Osteoblast (primary cell): ENCODE measurements at regions not wholly inside any gene's neighbourhood (a gene's known extent, or its start where the extent isn't known, plus 50 kb on each side); places are given as distances from the start of the nearest gene placed in this dataset.

ENCODE experiments used
- DNase-seq: peaks from one replicate; pipeline ENCODE4 v3.0.0; 2011; ENCODE audit warnings: low spot score, mixed read lengths; ENCODE audit not compliant: insufficient read length; ENCODE audit errors: missing footprints
- H2AFZ ChIP-seq: 2 replicates; pipeline ENCODE4 v1.6.0; 2011; ENCODE audit warnings: mild to moderate bottlenecking, low read length
- H3K27ac ChIP-seq: 2 replicates; pipeline ENCODE4 v1.5.1; 2011; ENCODE audit warnings: mild to moderate bottlenecking, low read depth, low read length, moderate library complexity
- H3K27me3 ChIP-seq: 2 replicates; pipeline ENCODE4 v1.6.0; 2012; ENCODE audit warnings: mild to moderate bottlenecking, control low read depth, inconsistent platforms, low read length, moderate library complexity; ENCODE audit not compliant: insufficient read depth
- H3K36me3 ChIP-seq: 2 replicates; pipeline ENCODE4 v1.5.1; 2011; ENCODE audit warnings: mild to moderate bottlenecking, low read length, control low read depth, moderate library complexity; ENCODE audit not compliant: insufficient read depth
- H3K4me1 ChIP-seq: 2 replicates; pipeline ENCODE4 v1.5.1; 2011; ENCODE audit warnings: mild to moderate bottlenecking, low read length, control low read depth, moderate library complexity; ENCODE audit not compliant: insufficient read depth
- H3K4me2 ChIP-seq: 2 replicates; pipeline ENCODE4 v1.6.0; 2011; ENCODE audit warnings: mild to moderate bottlenecking, low read length; ENCODE audit not compliant: insufficient read depth
- H3K4me3 ChIP-seq: fragments of 200-600 bp; sonication (generic); 3 replicates; pipeline ENCODE4 v1.5.1; 2012; ENCODE audit warnings: mild to moderate bottlenecking, low read length, inconsistent platforms; ENCODE audit not compliant: insufficient read depth
- H3K79me2 ChIP-seq: 2 replicates; pipeline ENCODE4 v1.6.0; 2012; ENCODE audit warnings: mild to moderate bottlenecking, low read length, control low read depth, inconsistent platforms; ENCODE audit not compliant: insufficient read depth
- H3K9me3 ChIP-seq: 2 replicates; pipeline ENCODE4 v1.5.1; 2011; ENCODE audit warnings: low read depth, low read length, control low read depth
- H4K20me1 ChIP-seq: 2 replicates; pipeline ENCODE4 v1.6.0; 2012; ENCODE audit warnings: mild to moderate bottlenecking, low read length, control low read depth; ENCODE audit not compliant: insufficient read depth
- TF ChIP-seq, protein P1 (sequence below): IDR thresholded peaks from 2 replicates; pipeline ENCODE4 v1.5.1; 2011; ENCODE audit warnings: mild to moderate bottlenecking, low read depth, low read length, moderate library complexity; ENCODE audit errors: extremely low read depth

DNA sequence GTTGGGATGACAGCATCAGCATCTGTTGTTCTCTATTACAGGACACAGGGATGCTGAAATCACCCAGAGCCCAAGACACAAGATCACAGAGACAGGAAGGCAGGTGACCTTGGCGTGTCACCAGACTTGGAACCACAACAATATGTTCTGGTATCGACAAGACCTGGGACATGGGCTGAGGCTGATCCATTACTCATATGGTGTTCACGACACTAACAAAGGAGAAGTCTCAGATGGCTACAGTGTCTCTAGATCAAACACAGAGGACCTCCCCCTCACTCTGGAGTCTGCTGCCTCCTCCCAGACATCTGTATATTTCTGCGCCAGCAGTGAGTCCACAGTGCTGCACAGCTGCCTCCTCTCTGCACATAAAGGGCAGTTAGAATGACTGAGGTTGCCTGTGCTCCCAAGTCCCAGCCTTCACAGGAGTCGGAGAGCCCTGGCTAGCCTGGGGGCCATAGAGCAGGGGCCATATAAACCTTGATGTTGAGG, 142.2 kb upstream of the PRSS58 start:
- peaks cover 9% of the 10 kb centered on the region for H3K27me3 ChIP-seq
- DNase-seq = no peak
- no peaks in the 10 kb centered on the region for H3K9me3 ChIP-seq

DNA sequence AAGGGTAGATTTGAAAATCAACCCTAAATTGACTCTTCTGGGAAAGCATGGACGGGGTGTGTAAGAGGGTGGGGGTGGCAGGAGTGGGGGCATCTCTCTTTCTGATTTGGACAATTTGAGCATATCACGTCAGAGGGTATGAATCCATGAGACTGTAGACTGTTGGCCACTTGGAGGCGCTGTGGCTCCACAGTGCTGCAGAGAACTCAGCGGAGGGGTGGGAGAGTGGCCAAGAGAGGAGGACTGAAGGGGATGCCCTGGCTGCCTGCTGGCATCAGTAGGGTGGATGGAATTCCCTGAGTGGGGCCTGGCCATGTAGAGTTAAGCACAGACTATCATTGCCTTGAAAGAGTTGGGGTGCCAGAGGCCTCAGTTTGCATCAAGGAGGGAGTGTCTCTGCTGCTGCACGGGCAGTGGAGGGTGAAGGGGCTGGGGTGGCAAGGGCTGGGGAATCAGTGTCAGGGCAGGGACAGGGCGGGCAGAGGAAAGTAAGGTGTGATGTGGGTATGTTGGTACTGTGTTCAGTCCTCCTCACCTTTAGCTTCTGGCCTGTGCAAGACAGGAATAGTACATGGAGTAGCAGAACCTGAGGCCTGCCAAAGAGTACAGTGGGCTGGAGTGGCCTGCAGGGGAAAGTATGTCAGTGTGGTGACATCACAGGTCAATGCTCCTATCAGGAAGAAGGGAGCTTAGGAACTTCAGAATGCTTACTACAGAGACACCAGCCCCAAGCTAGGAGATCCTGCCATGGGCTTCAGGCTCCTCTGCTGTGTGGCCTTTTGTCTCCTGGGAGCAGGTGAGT, 133.5 kb upstream of the PRSS58 start:
- H3K4me2 ChIP-seq = no peak overlapping the region
- no peaks in the 10 kb centered on the region for H3K4me1 ChIP-seq
- no peaks in the 10 kb centered on the region for H3K79me2 ChIP-seq
- no peaks in the 10 kb centered on the region for H3K36me3 ChIP-seq
- TF ChIP-seq, protein P1, sequence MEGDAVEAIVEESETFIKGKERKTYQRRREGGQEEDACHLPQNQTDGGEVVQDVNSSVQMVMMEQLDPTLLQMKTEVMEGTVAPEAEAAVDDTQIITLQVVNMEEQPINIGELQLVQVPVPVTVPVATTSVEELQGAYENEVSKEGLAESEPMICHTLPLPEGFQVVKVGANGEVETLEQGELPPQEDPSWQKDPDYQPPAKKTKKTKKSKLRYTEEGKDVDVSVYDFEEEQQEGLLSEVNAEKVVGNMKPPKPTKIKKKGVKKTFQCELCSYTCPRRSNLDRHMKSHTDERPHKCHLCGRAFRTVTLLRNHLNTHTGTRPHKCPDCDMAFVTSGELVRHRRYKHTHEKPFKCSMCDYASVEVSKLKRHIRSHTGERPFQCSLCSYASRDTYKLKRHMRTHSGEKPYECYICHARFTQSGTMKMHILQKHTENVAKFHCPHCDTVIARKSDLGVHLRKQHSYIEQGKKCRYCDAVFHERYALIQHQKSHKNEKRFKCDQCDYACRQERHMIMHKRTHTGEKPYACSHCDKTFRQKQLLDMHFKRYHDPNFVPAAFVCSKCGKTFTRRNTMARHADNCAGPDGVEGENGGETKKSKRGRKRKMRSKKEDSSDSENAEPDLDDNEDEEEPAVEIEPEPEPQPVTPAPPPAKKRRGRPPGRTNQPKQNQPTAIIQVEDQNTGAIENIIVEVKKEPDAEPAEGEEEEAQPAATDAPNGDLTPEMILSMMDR = peak; percentile 73
- no peak overlapping the region for H3K4me3 ChIP-seq
- H4K20me1 ChIP-seq = no peaks in the 10 kb centered on the region
- H3K9me3 ChIP-seq = no peaks in the 10 kb centered on the region
- no peak overlapping the region for H2AFZ ChIP-seq
- peak; percentile 75 for DNase-seq
- H3K27ac ChIP-seq = no peak overlapping the region
- H3K27me3 ChIP-seq = peaks cover under 1% of the 10 kb centered on the region

More for the DNA sequence above, 142.2 kb upstream of the PRSS58 start:
- TF ChIP-seq, protein P1 = no peak
- Histone ChIP-seq H3K27ac (no peak overlapping the region), H3K36me3 (no peaks in the 10 kb centered on the region), H2AFZ (no peak overlapping the region), H3K4me2 (no peak overlapping the region), H3K4me3 (no peak overlapping the region), H4K20me1 (no peaks in the 10 kb centered on the region), H3K4me1 (no peaks in the 10 kb centered on the region), H3K79me2 (no peaks in the 10 kb centered on the region)

DNA sequence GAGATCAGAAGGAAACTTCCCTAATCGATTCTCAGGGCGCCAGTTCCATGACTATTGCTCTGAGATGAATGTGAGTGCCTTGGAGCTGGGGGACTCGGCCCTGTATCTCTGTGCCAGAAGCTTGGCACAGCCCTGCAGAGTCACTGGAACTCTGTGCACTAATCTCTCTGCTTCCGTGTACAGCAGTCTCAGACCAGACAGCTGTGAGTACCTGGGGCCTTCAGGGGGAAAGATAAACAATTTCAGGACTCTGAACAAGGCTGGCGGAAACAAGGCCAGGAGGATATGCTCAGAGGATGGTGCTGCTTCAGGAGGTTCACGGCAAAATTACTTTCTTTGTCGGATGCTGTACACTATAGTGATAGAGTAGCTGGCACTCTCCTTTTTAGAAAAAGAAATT, 131.7 kb upstream of the PRSS58 start:
- H3K4me1 ChIP-seq = peaks cover 9% of the 10 kb centered on the region
- no peak overlapping the region for H3K27ac ChIP-seq
- no peaks in the 10 kb centered on the region for H4K20me1 ChIP-seq
- TF ChIP-seq, protein P1 = no peak
- H3K36me3 ChIP-seq = no peaks in the 10 kb centered on the region
- DNase-seq = no peak
- no peaks in the 10 kb centered on the region for H3K9me3 ChIP-seq
- H3K4me2 ChIP-seq = no peak overlapping the region
- no peak overlapping the region for H3K4me3 ChIP-seq
- no peaks in the 10 kb centered on the region for H3K79me2 ChIP-seq
- H3K27me3 ChIP-seq = no peaks in the 10 kb centered on the region
- no peak overlapping the region for H2AFZ ChIP-seq

DNA sequence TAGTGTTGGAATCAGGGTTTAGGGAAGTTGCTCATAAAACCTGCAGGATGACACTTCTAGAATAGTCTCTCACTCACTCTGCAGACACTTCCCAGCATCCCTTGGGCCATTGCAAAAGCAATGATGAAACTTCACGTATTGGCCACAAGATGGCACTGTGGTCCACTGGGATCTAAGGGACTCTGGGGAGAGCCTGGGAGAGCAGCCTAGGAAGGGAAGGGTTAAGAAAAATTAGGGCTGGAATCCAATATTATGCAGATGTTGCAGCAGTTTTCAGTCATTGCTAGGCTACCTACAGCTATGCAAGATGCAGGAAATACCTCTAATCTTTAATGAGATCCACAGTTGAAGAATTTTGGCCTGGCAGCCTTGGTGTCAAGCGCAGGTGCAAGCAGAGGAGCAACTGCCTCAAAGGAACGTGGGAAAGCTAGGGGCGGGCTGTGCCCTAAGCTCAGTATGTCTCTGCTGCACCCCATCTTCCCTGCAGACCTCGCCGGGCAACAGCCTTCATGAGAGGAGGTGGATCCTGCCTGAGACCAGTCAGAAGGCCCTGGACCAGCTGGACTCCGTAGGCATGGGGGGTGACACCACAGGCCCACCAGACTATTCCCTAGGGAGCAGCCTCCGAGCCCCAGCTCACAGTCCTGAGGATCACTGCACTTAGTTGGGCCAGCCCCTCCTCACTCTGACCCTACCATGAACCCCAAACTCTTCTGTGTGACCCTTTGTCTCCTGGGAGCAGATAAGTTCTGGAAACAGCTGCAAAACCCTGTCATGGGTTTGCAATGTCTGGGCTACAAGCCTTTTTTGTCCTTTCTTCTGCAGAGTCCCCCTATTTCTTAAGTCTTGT, 127.9 kb upstream of the PRSS58 start:
- DNase-seq = peak; percentile 72
- Histone ChIP-seq H2AFZ (no peak overlapping the region), H3K4me1 (peaks cover 17% of the 10 kb centered on the region), H3K27me3 (no peaks in the 10 kb centered on the region), H3K36me3 (no peaks in the 10 kb centered on the region), H4K20me1 (no peaks in the 10 kb centered on the region), H3K79me2 (no peaks in the 10 kb centered on the region), H3K4me3 (no peak overlapping the region), H3K9me3 (no peaks in the 10 kb centered on the region), H3K27ac (no peak overlapping the region), H3K4me2 (peak overlapping the region; percentile 61)
- TF ChIP-seq, protein P1 = peak; percentile 88
